Neuronal stem cell (in vitro differentiated cells): ENCODE measurements at regions not wholly inside any gene's neighbourhood (a gene's known extent, or its start where the extent isn't known, plus 50 kb on each side); places are given as distances from the start of the nearest gene placed in this dataset.

Experiments
- DNase-seq: peaks from one replicate; pipeline ENCODE4 v3.0.0-alpha.2; 2013; ENCODE audit warnings: low spot score
- H2AFZ ChIP-seq: one replicate; pipeline ENCODE4 v1.6.1; 2013; ENCODE audit warnings: mild to moderate bottlenecking, low read length, inconsistent platforms
- H2AK5ac ChIP-seq: 2 replicates; pipeline ENCODE4 v1.6.1; 2013; ENCODE audit warnings: low read depth, mild to moderate bottlenecking, inconsistent platforms, low read length, moderate library complexity, mixed read lengths
- H2BK120ac ChIP-seq: 2 replicates; pipeline ENCODE4 v1.6.1; 2013; ENCODE audit warnings: low read depth, mild to moderate bottlenecking, inconsistent platforms, low read length, moderate library complexity, mixed read lengths
- H2BK12ac ChIP-seq: one replicate; pipeline ENCODE4 v1.6.1; 2013; ENCODE audit warnings: low read length, inconsistent platforms
- H2BK15ac ChIP-seq: 2 replicates; pipeline ENCODE4 v1.6.1; 2013; ENCODE audit warnings: mild to moderate bottlenecking, low read length, inconsistent platforms, mixed read lengths
- H2BK5ac ChIP-seq: one replicate; pipeline ENCODE4 v1.6.1; 2013; ENCODE audit warnings: inconsistent platforms, mild to moderate bottlenecking, low read length, moderate library complexity
- H3K14ac ChIP-seq: one replicate; pipeline ENCODE4 v1.6.1; 2013; ENCODE audit warnings: low read length, inconsistent platforms
- H3K18ac ChIP-seq: 2 replicates; pipeline ENCODE4 v1.6.1; 2013; ENCODE audit warnings: low read length, inconsistent platforms
- H3K23ac ChIP-seq: 2 replicates; pipeline ENCODE4 v1.6.1; 2013; ENCODE audit warnings: low read depth, mild to moderate bottlenecking, mixed read lengths, low read length, inconsistent platforms; ENCODE audit not compliant: poor library complexity
- H3K27ac ChIP-seq: replicated peaks from 3 replicates; pipeline ENCODE4 v1.5.1; 2013; ENCODE audit warnings: low read length, inconsistent platforms
- H3K27me3 ChIP-seq, 3 experiments: 2 replicates each; pipeline ENCODE4 v1.6.1; 2013; ENCODE audit warnings: low read length in 3 of 3, mild to moderate bottlenecking in 2 of 3, inconsistent platforms in 1 of 3, low read depth in 1 of 3, mixed read lengths in 1 of 3, moderate library complexity in 1 of 3; ENCODE audit not compliant: control insufficient read depth in 3 of 3, insufficient read depth in 3 of 3
- H3K36me3 ChIP-seq, 2 donors: replicated peaks in 1 of 2; 2 replicates each; pipeline ENCODE4 v1.6.1; 2013; ENCODE audit warnings: low read length in 2 of 2; ENCODE audit not compliant: control insufficient read depth in 2 of 2, insufficient read depth in 2 of 2
- H3K4ac ChIP-seq: 2 replicates; pipeline ENCODE4 v1.6.1; 2013; ENCODE audit warnings: inconsistent platforms, mild to moderate bottlenecking, low read length, moderate library complexity
- H3K4me1 ChIP-seq, 2 donors: 1 replicate in 1 of 2; 2 replicates in 1 of 2; pipeline ENCODE4 v1.6.1; 2013; ENCODE audit warnings: low read length in 2 of 2, low read depth in 1 of 2; ENCODE audit not compliant: control insufficient read depth in 2 of 2, insufficient read depth in 1 of 2
- H3K4me2 ChIP-seq: one replicate; pipeline ENCODE4 v1.6.1; 2013; ENCODE audit warnings: mild to moderate bottlenecking, low read length, inconsistent platforms; ENCODE audit not compliant: insufficient read depth, poor library complexity, severe bottlenecking
- H3K4me3 ChIP-seq, 2 donors: 2 replicates each; pipeline ENCODE4 v1.5.1; 2013; ENCODE audit warnings: low read length in 2 of 2, mild to moderate bottlenecking in 2 of 2, inconsistent platforms in 1 of 2, moderate library complexity in 1 of 2
- H3K79me1 ChIP-seq: one replicate; pipeline ENCODE4 v1.6.1; 2013; ENCODE audit warnings: low read depth, mild to moderate bottlenecking, inconsistent platforms, low read length, moderate library complexity
- H3K9ac ChIP-seq: one replicate; pipeline ENCODE4 v1.6.1; 2013; ENCODE audit warnings: mild to moderate bottlenecking, low read depth, low read length, inconsistent platforms; ENCODE audit not compliant: poor library complexity
- H3K9me3 ChIP-seq, 2 donors: replicated peaks in 1 of 2; 2 replicates each; pipeline versions ENCODE3 to v1.6.1; 2013; ENCODE audit warnings: low read length in 2 of 2, mild to moderate bottlenecking in 2 of 2, inconsistent platforms in 1 of 2, low read depth in 1 of 2, mixed read lengths in 1 of 2, moderate library complexity in 1 of 2; ENCODE audit not compliant: control insufficient read depth in 2 of 2, insufficient read depth in 1 of 2
- H4K8ac ChIP-seq: one replicate; pipeline ENCODE4 v1.6.1; 2013; ENCODE audit warnings: low read depth, mild to moderate bottlenecking, inconsistent platforms, low read length, moderate library complexity
- H4K91ac ChIP-seq: one replicate; pipeline ENCODE4 v1.6.1; 2013; ENCODE audit warnings: low read length, low read depth, mild to moderate bottlenecking, inconsistent platforms; ENCODE audit not compliant: poor library complexity
- WGBS, 2 donors: extraction: QIAGEN DNeasy Blood & Tissue Kit; methylation state at CpG; one replicate each; pipeline ENCODE4 v1.1.7; 2013; ENCODE audit warnings: missing lambda C conversion rate in 2 of 2, mixed read lengths in 1 of 2; ENCODE audit not compliant: insufficient read length in 2 of 2, insufficient replicate concordance in 1 of 2; ENCODE audit errors: extremely low coverage in 2 of 2; 5-methylcytosine and 5-hydroxymethylcytosine counted together

DNA sequence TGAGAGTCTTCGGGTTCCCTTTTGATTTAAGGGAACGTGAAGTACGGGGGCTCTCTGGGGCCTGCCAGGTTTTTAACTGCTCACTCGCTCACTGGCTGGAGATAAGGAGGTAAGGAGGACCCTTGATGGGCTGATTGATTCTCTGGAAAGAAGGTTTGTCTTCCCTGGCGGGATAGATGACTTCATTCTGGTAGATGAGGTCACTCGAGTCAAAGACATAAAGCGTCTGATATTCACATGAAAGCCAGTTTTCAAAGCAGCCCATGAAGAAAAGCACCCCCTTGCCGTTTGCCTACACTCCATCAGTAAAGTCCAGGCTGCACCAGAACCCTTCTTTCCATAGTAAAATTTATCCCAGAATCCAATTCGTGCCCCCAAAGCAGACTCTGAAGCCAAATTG is 233.7 kb upstream of the IRX5 start:
- no peak overlapping the region for H2AFZ ChIP-seq
- H2AK5ac ChIP-seq, result no peak overlapping the region
- no peak overlapping the region for H2BK15ac ChIP-seq
- no peaks in the 10 kb centered on the region for H3K36me3 ChIP-seq
- H3K18ac ChIP-seq, result no peak overlapping the region
- H3K27me3 ChIP-seq, result peaks cover 0 to 8% (median 0%) of the 10 kb centered on the region in 3 experiments
- H3K27ac ChIP-seq, result no peak overlapping the region
- H4K91ac ChIP-seq, result no peak overlapping the region
- no peak overlapping the region for H2BK12ac ChIP-seq
- no peak overlapping the region for H2BK120ac ChIP-seq
- H3K14ac ChIP-seq, result no peak overlapping the region
- WGBS, 2 donors, result no CpG with 5 or more reads among the region's 9 CpGs
- DNase-seq, result no peak
- H3K4me3 ChIP-seq, result no peak overlapping the region
- no peak overlapping the region for H3K9ac ChIP-seq
- H3K79me1 ChIP-seq, result no peaks in the 10 kb centered on the region
- H2BK5ac ChIP-seq, result no peak overlapping the region
- no peaks in the 10 kb centered on the region for H3K9me3 ChIP-seq
- H3K23ac ChIP-seq, result no peak overlapping the region
- no peak overlapping the region for H4K8ac ChIP-seq
- no peak overlapping the region for H3K4ac ChIP-seq
- H3K4me1 ChIP-seq, result peaks cover 2 to 4% of the 10 kb centered on the region in 2 donors
- no peak overlapping the region for H3K4me2 ChIP-seq

GRCh38 chr16:54696522-54696921 is 234.1 kb upstream of the IRX5 start:
- Histone ChIP-seq H3K36me3 (no peaks in the 10 kb centered on the region), H2BK12ac (no peak overlapping the region), H3K23ac (no peak overlapping the region), H3K4ac (no peak overlapping the region), H3K4me3 (no peak overlapping the region), H3K9me3 (no peaks in the 10 kb centered on the region), H4K8ac (no peak overlapping the region), H2AFZ (no peak overlapping the region), H3K27me3 (peaks cover 0 to 8% (median 0%) of the 10 kb centered on the region in 3 experiments), H3K79me1 (no peaks in the 10 kb centered on the region), H2BK120ac (no peak overlapping the region), H3K27ac (no peak overlapping the region), H3K9ac (no peak overlapping the region), H3K18ac (no peak overlapping the region), H2BK15ac (no peak overlapping the region), H3K4me1 (peaks cover 2 to 4% of the 10 kb centered on the region in 2 donors), H2AK5ac (no peak overlapping the region), H3K14ac (no peak overlapping the region), H2BK5ac (no peak overlapping the region), H4K91ac (no peak overlapping the region), H3K4me2 (no peak overlapping the region)
- WGBS, 2 donors, result no CpG with 5 or more reads among the region's 8 CpGs
- no peak for DNase-seq

DNA sequence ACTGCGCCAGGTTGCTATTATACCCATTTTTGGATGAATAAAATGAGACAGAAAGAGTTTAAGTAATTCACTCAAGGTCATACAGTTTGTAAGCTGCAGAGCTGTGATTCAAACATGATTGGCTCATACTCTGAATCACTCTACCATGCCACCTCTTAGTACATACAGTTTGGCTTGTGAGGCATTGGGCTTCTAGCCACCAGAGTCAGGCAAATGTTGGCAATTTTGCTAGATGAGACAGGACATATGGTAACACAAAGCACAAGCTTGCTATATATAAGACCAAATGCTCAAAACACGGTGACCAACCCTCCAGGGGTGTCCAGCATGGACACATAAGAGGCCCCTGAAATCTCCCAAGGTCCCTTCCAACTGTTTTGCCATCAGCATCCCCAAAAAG is 236.0 kb upstream of the IRX5 start:
- Histone ChIP-seq H2BK120ac (no peak overlapping the region), H2AK5ac (no peak overlapping the region), H2AFZ (no peak overlapping the region), H3K18ac (no peak overlapping the region), H3K36me3 (no peaks in the 10 kb centered on the region), H3K23ac (no peak overlapping the region), H2BK15ac (no peak overlapping the region), H3K27ac (no peak overlapping the region), H3K4me1 (peaks cover 2 to 4% of the 10 kb centered on the region in 2 donors), H3K9me3 (no peaks in the 10 kb centered on the region), H3K9ac (no peak overlapping the region), H4K8ac (no peak overlapping the region), H3K14ac (no peak overlapping the region), H3K27me3 (peaks cover 0 to 8% (median 0%) of the 10 kb centered on the region in 3 experiments), H3K4ac (no peak overlapping the region), H3K4me3 (no peak overlapping the region), H3K79me1 (no peaks in the 10 kb centered on the region), H4K91ac (no peak overlapping the region), H2BK12ac (no peak overlapping the region), H2BK5ac (no peak overlapping the region), H3K4me2 (no peak overlapping the region)
- no CpG with 5 or more reads among the region's 2 CpGs for WGBS, 2 donors
- no peak for DNase-seq

DNA sequence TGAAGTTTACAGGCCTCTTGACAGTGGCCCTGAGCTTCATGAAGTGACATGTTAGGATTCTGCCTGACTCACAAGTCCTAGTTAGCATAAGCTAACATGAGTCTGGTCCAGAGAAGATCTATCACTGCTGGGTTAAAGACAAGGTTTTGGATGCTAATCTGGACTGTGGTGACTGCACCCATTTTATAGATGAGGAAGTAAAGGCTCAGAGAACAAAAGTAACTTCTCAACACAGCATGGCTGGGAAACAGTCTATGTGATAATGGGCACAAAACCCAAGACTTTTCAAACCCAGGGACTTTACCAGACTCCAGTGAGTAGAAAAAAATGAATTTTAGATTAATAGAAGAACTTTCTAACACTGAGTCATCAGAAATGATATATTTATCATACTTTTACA is 236.8 kb upstream of the IRX5 start:
- Histone ChIP-seq H3K18ac (no peak overlapping the region), H2BK15ac (no peak overlapping the region), H2BK5ac (no peak overlapping the region), H3K9ac (no peak overlapping the region), H4K8ac (no peak overlapping the region), H3K36me3 (no peaks in the 10 kb centered on the region), H3K27me3 (peaks cover 0 to 8% (median 0%) of the 10 kb centered on the region in 3 experiments), H3K23ac (no peak overlapping the region), H2BK12ac (no peak overlapping the region), H2AFZ (no peak overlapping the region), H3K79me1 (no peaks in the 10 kb centered on the region), H3K14ac (no peak overlapping the region), H3K4ac (no peak overlapping the region), H3K9me3 (no peaks in the 10 kb centered on the region), H3K4me2 (no peak overlapping the region), H4K91ac (no peak overlapping the region), H3K27ac (no peak overlapping the region), H3K4me3 (no peak overlapping the region), H3K4me1 (peaks cover 2 to 4% of the 10 kb centered on the region in 2 donors), H2BK120ac (no peak overlapping the region), H2AK5ac (no peak overlapping the region)
- no peak for DNase-seq
